Thyroid gland (tissue), 4 donors: ENCODE measurements at regions not wholly inside any gene's neighbourhood (a gene's known extent, or its start where the extent isn't known, plus 50 kb on each side); places are given as distances from the start of the nearest gene placed in this dataset.
"Not testable (repeated sequence)": the region's sequence is repeated elsewhere in the genome, so short reads cannot be mapped to it uniquely, and the experiment has no call there.

Experiments used
- DNase-seq, 2 donors: peaks; one replicate each; pipeline ENCODE4 v3.0.0-alpha.2; 2019
- H3K27ac ChIP-seq, 3 donors: fragments of 200-600 bp; sonication (generic); 1 replicate in 2 of 3; 2 replicates in 1 of 3; pipeline ENCODE4 v1.5.1; 2016 to 2019; ENCODE audit warnings: mild to moderate bottlenecking in 1 of 3, moderate library complexity in 1 of 3
- H3K27me3 ChIP-seq: fragments of 200-600 bp; sonication (generic); one replicate; pipeline ENCODE4 v1.5.1; 2019
- H3K36me3 ChIP-seq, 2 donors: fragments of 200-600 bp; sonication (generic); one replicate each; pipeline ENCODE4 v1.5.1; 2016 to 2019
- H3K4me1 ChIP-seq, 2 donors: fragments of 200-600 bp; sonication (generic); one replicate each; pipeline ENCODE4 v1.5.1; 2017 to 2019
- H3K4me3 ChIP-seq, 3 donors: fragments of 200-600 bp; sonication (generic); replicated peaks in 1 of 3; 1 replicate in 2 of 3; 2 replicates in 1 of 3; pipeline ENCODE4 v1.5.1; 2016; ENCODE audit warnings: mild to moderate bottlenecking in 1 of 3
- H3K9me3 ChIP-seq: fragments of 200-600 bp; sonication (generic); one replicate; pipeline ENCODE4 v1.5.1; 2017
- CTCF ChIP-seq, 6 experiments: fragments of 200-600 bp in 3 of 6; fragments of 450-650 bp in 3 of 6; sonication (generic) in 3 of 6; IDR thresholded peaks; one replicate each; pipeline ENCODE4 v1.5.1; 2016 to 2019; ENCODE audit warnings: antibody characterized with exemption in 6 of 6, mild to moderate bottlenecking in 2 of 6, inconsistent platforms in 1 of 6, moderate library complexity in 1 of 6
- POLR2A ChIP-seq, 2 donors: fragments of 450-650 bp; IDR thresholded peaks; one replicate each; pipeline ENCODE4 v1.6.1; 2017; ENCODE audit warnings: antibody characterized with exemption in 2 of 2, mild to moderate bottlenecking in 2 of 2, moderate library complexity in 1 of 2
- WGBS, 2 donors: methylation state at CpG; one replicate each; pipeline ENCODE4 v1.1.5; 2017; 5-methylcytosine and 5-hydroxymethylcytosine counted together
- intact Hi-C: fragments of 100-400 bp; cut with DNase I; formaldehyde crosslinking; loops from one replicate; pipeline ENCODE4 v1.15.1; 2023

- intact Hi-C loops: no loop called here
- Histone ChIP-seq H3K4me1 (no peaks in the 10 kb centered on the region), H3K27ac (no peak overlapping the region), H3K27me3 (no peaks in the 10 kb centered on the region), H3K4me3 (no peak overlapping the region), H3K36me3 (no peaks in the 10 kb centered on the region), H3K9me3 (no peaks in the 10 kb centered on the region)
- 66 to 68% methylated on average over 7 of the region's 7 CpGs for whole genome bisulfite sequencing, 2 donors
- DNase-seq: no peak
- TF ChIP-seq POLR2A (IDR thresholded peaks at IDR 0.05) (no peak), CTCF (IDR thresholded peaks at IDR 0.05) (no peak)
Observed at GRCh38 chr7:41439515-41439879, 263.4 kb downstream of the INHBA start.

GRCh38 chr7:41438705-41439514 is 264.0 kb downstream of the INHBA start:
- intact Hi-C loops: no loop called here
- Histone ChIP-seq H3K4me3 (no peak overlapping the region), H3K9me3 (no peaks in the 10 kb centered on the region), H3K27me3 (no peaks in the 10 kb centered on the region), H3K36me3 (no peaks in the 10 kb centered on the region), H3K4me1 (no peaks in the 10 kb centered on the region), H3K27ac (no peak overlapping the region)
- no peak for DNase-seq
- TF ChIP-seq CTCF (IDR thresholded peaks at IDR 0.05) (no peak), POLR2A (IDR thresholded peaks at IDR 0.05) (no peak)
- 85 to 88% methylated on average over 8 of the region's 8 CpGs for WGBS, 2 donors

- Histone ChIP-seq H3K27ac (no peak overlapping the region), H3K4me3 (no peak overlapping the region), H3K27me3 (no peaks in the 10 kb centered on the region), H3K9me3 (no peaks in the 10 kb centered on the region), H3K4me1 (no peaks in the 10 kb centered on the region), H3K36me3 (no peaks in the 10 kb centered on the region)
- WGBS, 2 donors: 71 to 77% methylated on average over 10 of the region's 10 CpGs
- DNase-seq: no peak
- TF ChIP-seq CTCF (IDR thresholded peaks at IDR 0.05): no peak
- TF ChIP-seq POLR2A (IDR thresholded peaks at IDR 0.05): no peak
- intact Hi-C loops: no loop called here
Observed at GRCh38 chr7:41437257-41438196, 265.4 kb downstream of the INHBA start.

GRCh38 chr7:41436139-41436538 is 266.8 kb downstream of the INHBA start:
- H3K36me3 ChIP-seq: no peaks in the 10 kb centered on the region
- intact Hi-C loops: no loop called here
- H3K27me3 ChIP-seq: no peaks in the 10 kb centered on the region
- no peak for DNase-seq
- no peak overlapping the region for H3K27ac ChIP-seq
- no peaks in the 10 kb centered on the region for H3K4me1 ChIP-seq
- H3K9me3 ChIP-seq: no peaks in the 10 kb centered on the region
- H3K4me3 ChIP-seq: no peak overlapping the region
- TF ChIP-seq CTCF (IDR thresholded peaks at IDR 0.05) (no peak), POLR2A (IDR thresholded peaks at IDR 0.05) (no peak)
- 90 to 96% methylated on average over 3 of the region's 3 CpGs for WGBS, 2 donors

GRCh38 chr7:41435020-41435419 is 267.9 kb downstream of the INHBA start:
- H3K36me3 ChIP-seq, intact Hi-C loops, H3K4me1 ChIP-seq, DNase-seq, H3K4me3 ChIP-seq, H3K27ac ChIP-seq, H3K27me3 ChIP-seq, H3K9me3 ChIP-seq: not testable (repeated sequence)
- 83 to 91% methylated on average over 6 to 9 of the region's 9 CpGs for WGBS, 2 donors
